GM23338 (cell line): ENCODE measurements at regions not wholly inside any gene's neighbourhood (a gene's known extent, or its start where the extent isn't known, plus 50 kb on each side); places are given as distances from the start of the nearest gene placed in this dataset.

Experiments
- ATAC-seq: fragments of 200-7000 bp; cut with Tn5 transposase; 3 replicates; pipeline ENCODE4 v1.9.1; 2020
- DNase-seq: peaks from one replicate; pipeline ENCODE4 v3.0.0-alpha.2; 2015; ENCODE audit warnings: low spot score
- H2AFZ ChIP-seq: fragments of 200-600 bp; sonication (generic); 2 replicates; pipeline ENCODE4 v1.8.0; 2016; ENCODE audit warnings: antibody characterized with exemption, mild to moderate bottlenecking, moderate library complexity
- H3F3A ChIP-seq: fragments of 200-600 bp; sonication (generic); replicated peaks from 2 replicates; pipeline ENCODE4 v1.8.0; 2017; ENCODE audit warnings: antibody characterized with exemption, mixed run types, low read depth
- H3K27ac ChIP-seq: fragments of 200-600 bp; sonication (generic); 2 replicates; pipeline ENCODE4 v1.6.1; 2016; ENCODE audit warnings: low read depth
- H3K27me3 ChIP-seq: fragments of 200-600 bp; sonication (generic); 2 replicates; pipeline ENCODE4 v1.8.0; 2016; ENCODE audit warnings: mild to moderate bottlenecking, mixed run types, moderate library complexity; ENCODE audit not compliant: insufficient read depth
- H3K36me3 ChIP-seq: fragments of 200-600 bp; sonication (generic); 2 replicates; pipeline ENCODE4 v1.8.0; 2016; ENCODE audit warnings: mild to moderate bottlenecking; ENCODE audit not compliant: insufficient read depth
- H3K4me1 ChIP-seq: fragments of 200-600 bp; sonication (generic); 2 replicates; pipeline ENCODE4 v1.8.0; 2016; ENCODE audit warnings: mild to moderate bottlenecking, moderate library complexity; ENCODE audit not compliant: insufficient read depth
- H3K4me2 ChIP-seq: fragments of 200-600 bp; sonication (generic); 2 replicates; pipeline ENCODE4 v1.7.1; 2017; ENCODE audit warnings: mixed run types
- H3K4me3 ChIP-seq: fragments of 200-600 bp; sonication (generic); 2 replicates; pipeline ENCODE4 v1.6.1; 2016; ENCODE audit warnings: mixed run types
- H3K79me2 ChIP-seq: fragments of 200-600 bp; sonication (generic); replicated peaks from 2 replicates; pipeline ENCODE4 v1.8.0; 2017; ENCODE audit warnings: mild to moderate bottlenecking; ENCODE audit not compliant: insufficient read depth
- H3K9me2 ChIP-seq: fragments of 200-600 bp; sonication (generic); 2 replicates; pipeline ENCODE4 v1.8.0; 2017; ENCODE audit not compliant: insufficient read depth
- H4K20me1 ChIP-seq: fragments of 200-600 bp; sonication (generic); replicated peaks from 2 replicates; pipeline ENCODE4 v1.8.0; 2017; ENCODE audit warnings: mild to moderate bottlenecking; ENCODE audit not compliant: insufficient read depth
- H3K27ac Mint-ChIP-seq: 2 replicates; pipeline ENCODE4 v1.8.0; 2020; ENCODE audit warnings: inconsistent platforms, mild to moderate bottlenecking, moderate library complexity, mixed read lengths
- H3K27me3 Mint-ChIP-seq: 3 replicates; pipeline ENCODE4 v1.8.0; 2022; ENCODE audit warnings: low read depth, mild to moderate bottlenecking, moderate library complexity, mixed read lengths, inconsistent platforms; ENCODE audit not compliant: insufficient read depth, poor library complexity
- H3K36me3 Mint-ChIP-seq: 3 replicates; pipeline ENCODE4 v1.8.0; 2021; ENCODE audit warnings: low read depth, mild to moderate bottlenecking, inconsistent platforms, moderate library complexity, mixed read lengths
- H3K4me1 Mint-ChIP-seq: 3 replicates; pipeline ENCODE4 v1.8.0; 2020; ENCODE audit warnings: mild to moderate bottlenecking, inconsistent platforms, mixed read lengths
- H3K4me3 Mint-ChIP-seq: 3 replicates; pipeline ENCODE4 v1.8.0; 2021; ENCODE audit warnings: moderate library complexity, mild to moderate bottlenecking, inconsistent platforms, mixed read lengths
- H3K9me3 Mint-ChIP-seq: 3 replicates; pipeline ENCODE4 v1.8.0; 2020; ENCODE audit warnings: moderate library complexity, mild to moderate bottlenecking, inconsistent platforms, mixed read lengths
- CREB1 ChIP-seq: fragments of 250-450 bp; sonication (Bioruptor Pico); IDR thresholded peaks from 2 replicates; pipeline ENCODE4 v1.5.0; 2020; ENCODE audit warnings: low read depth, mild to moderate bottlenecking, moderate library complexity
- JUNB ChIP-seq: IDR thresholded peaks from one replicate; pipeline ENCODE4 v1.6.1; 2016; ENCODE audit warnings: antibody characterized with exemption; ENCODE audit not compliant: unreplicated experiment
- NANOG ChIP-seq: IDR thresholded peaks from 2 replicates; pipeline ENCODE4 v1.6.1; 2016; ENCODE audit warnings: antibody characterized with exemption, borderline replicate concordance
- POLR2AphosphoS5 ChIP-seq: IDR thresholded peaks from 2 replicates; pipeline ENCODE4 v1.6.1; 2016; ENCODE audit warnings: antibody characterized with exemption, low read depth
- STAT1 ChIP-seq: IDR thresholded peaks from one replicate; pipeline ENCODE4 v1.6.1; 2016; ENCODE audit warnings: antibody characterized with exemption; ENCODE audit not compliant: unreplicated experiment
- ZNF331 ChIP-seq: fragments of 250-450 bp; sonication (Bioruptor Pico); IDR thresholded peaks from 2 replicates; pipeline ENCODE4 v1.5.0; 2020; ENCODE audit warnings: low read depth, mild to moderate bottlenecking, moderate library complexity
- TF ChIP-seq, protein P1 (sequence below): IDR thresholded peaks from 2 replicates; pipeline ENCODE4 v1.6.1; 2016; ENCODE audit warnings: antibody characterized with exemption
- TF ChIP-seq, protein P2 (sequence below): fragments of 250-450 bp; sonication (Bioruptor Pico); IDR thresholded peaks from 2 replicates; pipeline ENCODE4 v1.5.0; 2020; ENCODE audit warnings: mild to moderate bottlenecking, moderate library complexity
- TF ChIP-seq, protein P3 (sequence below), 2 experiments: fragments of 200-600 bp in 1 of 2; sonication (generic) in 1 of 2; conservative IDR thresholded peaks; 2 replicates each; pipeline versions ENCODE4 v1.5.1 to v1.6.1; 2016 to 2017; ENCODE audit warnings: antibody characterized with exemption in 2 of 2, low read depth in 2 of 2, mild to moderate bottlenecking in 2 of 2, moderate library complexity in 1 of 2

DNA sequence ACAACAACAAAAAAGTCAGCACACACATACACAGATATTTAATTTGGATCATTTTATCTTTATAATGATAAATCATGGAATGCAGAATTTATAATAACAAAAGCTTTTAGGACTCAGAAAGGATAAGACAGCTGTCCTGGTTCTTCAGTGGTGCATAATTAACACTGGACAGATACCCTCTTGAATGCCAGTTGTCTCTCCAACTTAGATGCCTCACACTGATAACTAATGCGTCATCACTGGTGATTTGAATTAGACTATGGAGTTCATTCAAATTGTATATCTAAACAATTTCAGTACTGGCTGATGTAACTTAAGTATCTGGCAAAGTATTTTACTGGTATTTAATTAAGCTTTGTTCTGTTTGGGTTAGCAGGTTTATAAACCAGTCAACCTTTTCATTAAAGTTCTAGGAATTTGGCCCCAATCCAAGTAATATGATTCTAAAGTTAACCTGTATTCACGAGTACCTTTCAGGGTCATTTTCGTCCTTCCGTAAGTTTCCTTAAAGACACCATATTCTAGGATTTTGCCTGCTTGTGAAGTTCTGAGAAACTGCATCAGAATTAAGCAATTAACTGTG lies 1199.5 kb upstream of the TMPRSS15 start:
- H4K20me1 ChIP-seq, result no peaks in the 10 kb centered on the region
- peaks cover 27% of the 10 kb centered on the region for H3K4me1 Mint-ChIP-seq
- H3K4me1 ChIP-seq, result peaks cover 40% of the 10 kb centered on the region
- no peaks in the 10 kb centered on the region for H3K27me3 ChIP-seq
- no peak for DNase-seq
- H3K4me2 ChIP-seq, result no peak overlapping the region
- no peaks in the 10 kb centered on the region for H3F3A ChIP-seq
- H3K79me2 ChIP-seq, result no peaks in the 10 kb centered on the region
- H3K27ac Mint-ChIP-seq, result no peak overlapping the region
- no peak for ATAC-seq
- no peak overlapping the region for H3K4me3 Mint-ChIP-seq
- no peaks in the 10 kb centered on the region for H3K36me3 ChIP-seq
- peaks cover 10% of the 10 kb centered on the region; the same call in 1 of the 2 replicates for H3K9me2 ChIP-seq
- H3K27me3 Mint-ChIP-seq, result peaks cover 2% of the 10 kb centered on the region
- TF ChIP-seq STAT1, result no peak
- H3K36me3 Mint-ChIP-seq, result peaks cover 7% of the 10 kb centered on the region; the same call in 1 of the 3 replicates
- H3K4me3 ChIP-seq, result no peak overlapping the region
- H2AFZ ChIP-seq, result no peak overlapping the region
- no peak overlapping the region for H3K27ac ChIP-seq
- H3K9me3 Mint-ChIP-seq, result peaks cover 3% of the 10 kb centered on the region; the same call in 1 of the 3 replicates

DNA sequence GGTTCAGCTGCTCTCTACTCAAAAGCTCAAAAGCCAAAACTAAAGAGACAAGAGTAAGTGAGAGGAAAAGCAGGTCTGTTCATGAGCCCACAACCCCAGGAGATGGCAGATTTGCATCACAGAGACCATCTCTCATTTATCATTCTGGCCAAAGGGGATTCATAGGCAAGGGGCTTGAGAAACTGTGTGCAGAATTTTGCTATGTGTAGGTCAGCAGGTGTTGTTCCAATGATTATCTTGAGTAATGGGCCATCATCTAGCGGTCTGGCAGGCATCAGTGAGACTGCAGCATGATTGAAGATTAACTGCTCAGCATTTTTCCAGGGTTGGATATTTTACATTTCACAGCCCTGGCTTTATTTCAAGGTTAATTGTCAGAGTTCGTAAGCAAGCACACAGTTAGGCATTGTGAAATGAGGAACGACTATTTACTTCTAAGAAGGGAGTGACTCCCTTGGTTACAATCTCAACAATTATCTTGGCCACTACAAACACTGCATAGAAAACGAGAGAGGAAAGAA lies 1204.6 kb upstream of the TMPRSS15 start:
- H2AFZ ChIP-seq, result peak overlapping the region; percentile 40
- Mint-ChIP-seq H3K27me3 (peaks cover 2% of the 10 kb centered on the region), H3K9me3 (no peaks in the 10 kb centered on the region), H3K27ac (peak overlapping the region; percentile 91), H3K4me1 (peaks cover 31% of the 10 kb centered on the region), H3K4me3 (no peak overlapping the region), H3K36me3 (no peaks in the 10 kb centered on the region)
- no peaks in the 10 kb centered on the region for H3K27me3 ChIP-seq
- peak overlapping the region; percentile 56; the same call in 1 of the 2 replicates for H3K27ac ChIP-seq
- H3K79me2 ChIP-seq, result no peaks in the 10 kb centered on the region
- H3K4me1 ChIP-seq, result peaks cover 53% of the 10 kb centered on the region
- no peak overlapping the region for H3K4me3 ChIP-seq
- no peaks in the 10 kb centered on the region for H3K9me2 ChIP-seq
- DNase-seq (peak; percentile 33), ATAC-seq (peak; percentile 63)
- H3F3A ChIP-seq, result no peaks in the 10 kb centered on the region
- no peak for TF ChIP-seq POLR2AphosphoS5
- no peak for TF ChIP-seq CREB1 (CRISPR knock-in tag)
- no peak for TF ChIP-seq JUNB
- TF ChIP-seq, protein P1, sequence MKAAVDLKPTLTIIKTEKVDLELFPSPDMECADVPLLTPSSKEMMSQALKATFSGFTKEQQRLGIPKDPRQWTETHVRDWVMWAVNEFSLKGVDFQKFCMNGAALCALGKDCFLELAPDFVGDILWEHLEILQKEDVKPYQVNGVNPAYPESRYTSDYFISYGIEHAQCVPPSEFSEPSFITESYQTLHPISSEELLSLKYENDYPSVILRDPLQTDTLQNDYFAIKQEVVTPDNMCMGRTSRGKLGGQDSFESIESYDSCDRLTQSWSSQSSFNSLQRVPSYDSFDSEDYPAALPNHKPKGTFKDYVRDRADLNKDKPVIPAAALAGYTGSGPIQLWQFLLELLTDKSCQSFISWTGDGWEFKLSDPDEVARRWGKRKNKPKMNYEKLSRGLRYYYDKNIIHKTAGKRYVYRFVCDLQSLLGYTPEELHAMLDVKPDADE, result no peak
- no peak for TF ChIP-seq ZNF331 (CRISPR knock-in tag)
- no peak for TF ChIP-seq NANOG
- TF ChIP-seq, protein P2, sequence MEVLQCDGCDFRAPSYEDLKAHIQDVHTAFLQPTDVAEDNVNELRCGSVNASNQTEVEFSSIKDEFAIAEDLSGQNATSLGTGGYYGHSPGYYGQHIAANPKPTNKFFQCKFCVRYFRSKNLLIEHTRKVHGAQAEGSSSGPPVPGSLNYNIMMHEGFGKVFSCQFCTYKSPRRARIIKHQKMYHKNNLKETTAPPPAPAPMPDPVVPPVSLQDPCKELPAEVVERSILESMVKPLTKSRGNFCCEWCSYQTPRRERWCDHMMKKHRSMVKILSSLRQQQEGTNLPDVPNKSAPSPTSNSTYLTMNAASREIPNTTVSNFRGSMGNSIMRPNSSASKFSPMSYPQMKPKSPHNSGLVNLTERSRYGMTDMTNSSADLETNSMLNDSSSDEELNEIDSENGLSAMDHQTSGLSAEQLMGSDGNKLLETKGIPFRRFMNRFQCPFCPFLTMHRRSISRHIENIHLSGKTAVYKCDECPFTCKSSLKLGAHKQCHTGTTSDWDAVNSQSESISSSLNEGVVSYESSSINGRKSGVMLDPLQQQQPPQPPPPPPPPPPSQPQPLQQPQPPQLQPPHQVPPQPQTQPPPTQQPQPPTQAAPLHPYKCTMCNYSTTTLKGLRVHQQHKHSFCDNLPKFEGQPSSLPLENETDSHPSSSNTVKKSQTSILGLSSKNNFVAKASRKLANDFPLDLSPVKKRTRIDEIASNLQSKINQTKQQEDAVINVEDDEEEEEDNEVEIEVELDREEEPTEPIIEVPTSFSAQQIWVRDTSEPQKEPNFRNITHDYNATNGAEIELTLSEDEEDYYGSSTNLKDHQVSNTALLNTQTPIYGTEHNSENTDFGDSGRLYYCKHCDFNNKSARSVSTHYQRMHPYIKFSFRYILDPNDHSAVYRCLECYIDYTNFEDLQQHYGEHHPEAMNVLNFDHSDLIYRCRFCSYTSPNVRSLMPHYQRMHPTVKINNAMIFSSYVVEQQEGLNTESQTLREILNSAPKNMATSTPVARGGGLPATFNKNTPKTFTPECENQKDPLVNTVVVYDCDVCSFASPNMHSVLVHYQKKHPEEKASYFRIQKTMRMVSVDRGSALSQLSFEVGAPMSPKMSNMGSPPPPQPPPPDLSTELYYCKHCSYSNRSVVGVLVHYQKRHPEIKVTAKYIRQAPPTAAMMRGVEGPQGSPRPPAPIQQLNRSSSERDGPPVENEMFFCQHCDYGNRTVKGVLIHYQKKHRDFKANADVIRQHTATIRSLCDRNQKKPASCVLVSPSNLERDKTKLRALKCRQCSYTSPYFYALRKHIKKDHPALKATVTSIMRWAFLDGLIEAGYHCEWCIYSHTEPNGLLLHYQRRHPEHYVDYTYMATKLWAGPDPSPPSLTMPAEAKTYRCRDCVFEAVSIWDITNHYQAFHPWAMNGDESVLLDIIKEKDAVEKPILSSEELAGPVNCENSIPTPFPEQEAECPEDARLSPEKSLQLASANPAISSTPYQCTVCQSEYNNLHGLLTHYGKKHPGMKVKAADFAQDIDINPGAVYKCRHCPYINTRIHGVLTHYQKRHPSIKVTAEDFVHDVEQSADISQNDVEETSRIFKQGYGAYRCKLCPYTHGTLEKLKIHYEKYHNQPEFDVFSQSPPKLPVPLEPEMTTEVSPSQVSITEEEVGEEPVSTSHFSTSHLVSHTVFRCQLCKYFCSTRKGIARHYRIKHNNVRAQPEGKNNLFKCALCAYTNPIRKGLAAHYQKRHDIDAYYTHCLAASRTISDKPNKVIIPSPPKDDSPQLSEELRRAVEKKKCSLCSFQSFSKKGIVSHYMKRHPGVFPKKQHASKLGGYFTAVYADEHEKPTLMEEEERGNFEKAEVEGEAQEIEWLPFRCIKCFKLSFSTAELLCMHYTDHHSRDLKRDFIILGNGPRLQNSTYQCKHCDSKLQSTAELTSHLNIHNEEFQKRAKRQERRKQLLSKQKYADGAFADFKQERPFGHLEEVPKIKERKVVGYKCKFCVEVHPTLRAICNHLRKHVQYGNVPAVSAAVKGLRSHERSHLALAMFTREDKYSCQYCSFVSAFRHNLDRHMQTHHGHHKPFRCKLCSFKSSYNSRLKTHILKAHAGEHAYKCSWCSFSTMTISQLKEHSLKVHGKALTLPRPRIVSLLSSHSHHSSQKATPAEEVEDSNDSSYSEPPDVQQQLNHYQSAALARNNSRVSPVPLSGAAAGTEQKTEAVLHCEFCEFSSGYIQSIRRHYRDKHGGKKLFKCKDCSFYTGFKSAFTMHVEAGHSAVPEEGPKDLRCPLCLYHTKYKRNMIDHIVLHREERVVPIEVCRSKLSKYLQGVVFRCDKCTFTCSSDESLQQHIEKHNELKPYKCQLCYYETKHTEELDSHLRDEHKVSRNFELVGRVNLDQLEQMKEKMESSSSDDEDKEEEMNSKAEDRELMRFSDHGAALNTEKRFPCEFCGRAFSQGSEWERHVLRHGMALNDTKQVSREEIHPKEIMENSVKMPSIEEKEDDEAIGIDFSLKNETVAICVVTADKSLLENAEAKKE, result no peak
- TF ChIP-seq, protein P3, sequence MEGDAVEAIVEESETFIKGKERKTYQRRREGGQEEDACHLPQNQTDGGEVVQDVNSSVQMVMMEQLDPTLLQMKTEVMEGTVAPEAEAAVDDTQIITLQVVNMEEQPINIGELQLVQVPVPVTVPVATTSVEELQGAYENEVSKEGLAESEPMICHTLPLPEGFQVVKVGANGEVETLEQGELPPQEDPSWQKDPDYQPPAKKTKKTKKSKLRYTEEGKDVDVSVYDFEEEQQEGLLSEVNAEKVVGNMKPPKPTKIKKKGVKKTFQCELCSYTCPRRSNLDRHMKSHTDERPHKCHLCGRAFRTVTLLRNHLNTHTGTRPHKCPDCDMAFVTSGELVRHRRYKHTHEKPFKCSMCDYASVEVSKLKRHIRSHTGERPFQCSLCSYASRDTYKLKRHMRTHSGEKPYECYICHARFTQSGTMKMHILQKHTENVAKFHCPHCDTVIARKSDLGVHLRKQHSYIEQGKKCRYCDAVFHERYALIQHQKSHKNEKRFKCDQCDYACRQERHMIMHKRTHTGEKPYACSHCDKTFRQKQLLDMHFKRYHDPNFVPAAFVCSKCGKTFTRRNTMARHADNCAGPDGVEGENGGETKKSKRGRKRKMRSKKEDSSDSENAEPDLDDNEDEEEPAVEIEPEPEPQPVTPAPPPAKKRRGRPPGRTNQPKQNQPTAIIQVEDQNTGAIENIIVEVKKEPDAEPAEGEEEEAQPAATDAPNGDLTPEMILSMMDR (conservative IDR thresholded peaks at IDR 0.05; ENCODE audit: low read depth in 2 of 2), result peak; percentile 31 to 57
- H3K4me2 ChIP-seq, result peak overlapping the region; percentile 36
- H3K36me3 ChIP-seq, result no peaks in the 10 kb centered on the region
- H4K20me1 ChIP-seq, result no peaks in the 10 kb centered on the region
